ENCODE measurements at regions not wholly inside any gene's neighbourhood (a gene's known extent, or its start where the extent isn't known, plus 50 kb on each side); places are given as distances from the start of the nearest gene placed in this dataset.

DNA sequence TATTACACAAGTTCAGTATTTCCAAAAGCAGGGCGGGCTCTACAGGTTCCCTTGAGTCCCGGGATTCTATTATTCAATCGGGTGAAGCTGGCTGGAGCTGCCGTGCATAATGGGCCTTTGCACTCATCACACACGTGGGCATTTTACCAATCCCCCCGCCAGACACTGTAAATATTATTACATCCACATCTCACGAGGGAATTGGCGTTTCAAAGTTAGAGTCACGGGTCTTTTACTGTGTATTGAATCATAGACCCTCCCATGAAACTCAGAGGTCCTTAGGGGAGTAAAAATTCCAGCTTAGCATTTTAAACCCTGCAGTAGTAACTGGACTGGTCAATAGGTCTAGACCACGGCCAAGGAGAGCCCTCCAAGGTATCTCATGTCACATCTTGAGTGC, 70.3 kb downstream of the MAP1LC3B2 start:
- Histone ChIP-seq H3K27me3 (ENCODE audit: insufficient read depth, poor library complexity, severe bottlenecking) (no peaks in the 10 kb centered on the region), H3K27ac (replicated peaks) (no peak overlapping the region), H3K4me3 (replicated peaks; ENCODE audit: insufficient read depth, low read length) (no peak overlapping the region)
- TF ChIP-seq POLR2AphosphoS5 (IDR thresholded peaks at IDR 0.05; ENCODE audit: low read depth) (no peak), GABPA (IDR thresholded peaks at IDR 0.05; ENCODE audit: low read depth) (no peak), SPI1 (IDR thresholded peaks at IDR 0.05; ENCODE audit: borderline replicate concordance, low read depth) (no peak)
- TF ChIP-seq, protein P1, sequence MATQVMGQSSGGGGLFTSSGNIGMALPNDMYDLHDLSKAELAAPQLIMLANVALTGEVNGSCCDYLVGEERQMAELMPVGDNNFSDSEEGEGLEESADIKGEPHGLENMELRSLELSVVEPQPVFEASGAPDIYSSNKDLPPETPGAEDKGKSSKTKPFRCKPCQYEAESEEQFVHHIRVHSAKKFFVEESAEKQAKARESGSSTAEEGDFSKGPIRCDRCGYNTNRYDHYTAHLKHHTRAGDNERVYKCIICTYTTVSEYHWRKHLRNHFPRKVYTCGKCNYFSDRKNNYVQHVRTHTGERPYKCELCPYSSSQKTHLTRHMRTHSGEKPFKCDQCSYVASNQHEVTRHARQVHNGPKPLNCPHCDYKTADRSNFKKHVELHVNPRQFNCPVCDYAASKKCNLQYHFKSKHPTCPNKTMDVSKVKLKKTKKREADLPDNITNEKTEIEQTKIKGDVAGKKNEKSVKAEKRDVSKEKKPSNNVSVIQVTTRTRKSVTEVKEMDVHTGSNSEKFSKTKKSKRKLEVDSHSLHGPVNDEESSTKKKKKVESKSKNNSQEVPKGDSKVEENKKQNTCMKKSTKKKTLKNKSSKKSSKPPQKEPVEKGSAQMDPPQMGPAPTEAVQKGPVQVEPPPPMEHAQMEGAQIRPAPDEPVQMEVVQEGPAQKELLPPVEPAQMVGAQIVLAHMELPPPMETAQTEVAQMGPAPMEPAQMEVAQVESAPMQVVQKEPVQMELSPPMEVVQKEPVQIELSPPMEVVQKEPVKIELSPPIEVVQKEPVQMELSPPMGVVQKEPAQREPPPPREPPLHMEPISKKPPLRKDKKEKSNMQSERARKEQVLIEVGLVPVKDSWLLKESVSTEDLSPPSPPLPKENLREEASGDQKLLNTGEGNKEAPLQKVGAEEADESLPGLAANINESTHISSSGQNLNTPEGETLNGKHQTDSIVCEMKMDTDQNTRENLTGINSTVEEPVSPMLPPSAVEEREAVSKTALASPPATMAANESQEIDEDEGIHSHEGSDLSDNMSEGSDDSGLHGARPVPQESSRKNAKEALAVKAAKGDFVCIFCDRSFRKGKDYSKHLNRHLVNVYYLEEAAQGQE (IDR thresholded peaks at IDR 0.05; ENCODE audit: insufficient replicate concordance, low read depth) = no peak
- TF ChIP-seq, protein P2, sequence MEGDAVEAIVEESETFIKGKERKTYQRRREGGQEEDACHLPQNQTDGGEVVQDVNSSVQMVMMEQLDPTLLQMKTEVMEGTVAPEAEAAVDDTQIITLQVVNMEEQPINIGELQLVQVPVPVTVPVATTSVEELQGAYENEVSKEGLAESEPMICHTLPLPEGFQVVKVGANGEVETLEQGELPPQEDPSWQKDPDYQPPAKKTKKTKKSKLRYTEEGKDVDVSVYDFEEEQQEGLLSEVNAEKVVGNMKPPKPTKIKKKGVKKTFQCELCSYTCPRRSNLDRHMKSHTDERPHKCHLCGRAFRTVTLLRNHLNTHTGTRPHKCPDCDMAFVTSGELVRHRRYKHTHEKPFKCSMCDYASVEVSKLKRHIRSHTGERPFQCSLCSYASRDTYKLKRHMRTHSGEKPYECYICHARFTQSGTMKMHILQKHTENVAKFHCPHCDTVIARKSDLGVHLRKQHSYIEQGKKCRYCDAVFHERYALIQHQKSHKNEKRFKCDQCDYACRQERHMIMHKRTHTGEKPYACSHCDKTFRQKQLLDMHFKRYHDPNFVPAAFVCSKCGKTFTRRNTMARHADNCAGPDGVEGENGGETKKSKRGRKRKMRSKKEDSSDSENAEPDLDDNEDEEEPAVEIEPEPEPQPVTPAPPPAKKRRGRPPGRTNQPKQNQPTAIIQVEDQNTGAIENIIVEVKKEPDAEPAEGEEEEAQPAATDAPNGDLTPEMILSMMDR (IDR thresholded peaks at IDR 0.05; ENCODE audit: insufficient read depth, low read length) = no peak
- no peak for DNase-seq (ENCODE audit: low read depth in 1 of 2, low spot score in 1 of 2)

DNA sequence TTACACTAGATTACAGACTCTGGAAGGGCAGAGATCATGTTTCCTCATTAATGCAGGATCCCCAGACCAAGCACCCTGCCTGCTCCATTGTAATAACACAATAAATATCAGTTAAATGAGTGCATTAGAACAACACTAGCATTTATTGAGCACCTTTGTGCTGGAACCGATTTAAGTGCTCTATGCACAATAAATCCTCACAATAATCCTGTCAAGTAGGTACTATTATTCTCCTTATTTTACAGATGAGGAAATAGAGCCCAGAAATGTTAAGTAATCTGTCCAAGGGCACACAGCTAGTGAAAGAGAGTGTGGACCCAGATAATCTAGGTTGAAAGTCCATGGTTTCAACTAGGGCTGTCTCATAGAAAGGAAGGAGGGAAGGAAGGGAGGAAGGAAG, 69.8 kb downstream of the MAP1LC3B2 start:
- no peak for DNase-seq (ENCODE audit: low read depth in 1 of 2, low spot score in 1 of 2)
- no peak overlapping the region for H3K27ac ChIP-seq (replicated peaks)
- H3K27me3 ChIP-seq (ENCODE audit: insufficient read depth, poor library complexity, severe bottlenecking) = no peaks in the 10 kb centered on the region
- H3K4me3 ChIP-seq (replicated peaks; ENCODE audit: insufficient read depth, low read length) = no peak overlapping the region
- TF ChIP-seq, protein P1 (IDR thresholded peaks at IDR 0.05; ENCODE audit: insufficient replicate concordance, low read depth) = no peak
- TF ChIP-seq, protein P2 (IDR thresholded peaks at IDR 0.05; ENCODE audit: insufficient read depth, low read length) = no peak
- TF ChIP-seq SPI1 (IDR thresholded peaks at IDR 0.05; ENCODE audit: borderline replicate concordance, low read depth) = no peak
- TF ChIP-seq GABPA (IDR thresholded peaks at IDR 0.05; ENCODE audit: low read depth) = no peak
- TF ChIP-seq POLR2AphosphoS5 (IDR thresholded peaks at IDR 0.05; ENCODE audit: low read depth) = no peak

DNA sequence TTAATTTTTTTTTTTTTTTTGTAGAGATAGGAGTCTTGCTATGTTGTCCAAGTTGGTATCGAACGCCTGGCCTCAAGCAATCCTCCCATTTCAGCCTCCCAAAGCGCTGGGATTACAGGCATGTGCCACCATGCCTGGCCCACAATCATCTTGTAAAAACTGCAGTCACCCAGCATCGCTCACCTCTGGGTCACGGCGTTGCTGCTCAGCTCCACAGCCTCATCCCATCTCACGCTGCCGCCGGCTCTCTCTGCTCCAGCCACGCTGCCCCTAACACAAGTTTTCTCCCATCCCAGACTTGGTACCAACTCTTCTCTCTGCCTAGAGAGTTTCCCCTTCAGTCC, 69.2 kb downstream of the MAP1LC3B2 start:
- DNase-seq (ENCODE audit: low read depth in 1 of 2, low spot score in 1 of 2) = no peak
- no peaks in the 10 kb centered on the region for H3K27me3 ChIP-seq (ENCODE audit: insufficient read depth, poor library complexity, severe bottlenecking)
- no peak overlapping the region for H3K27ac ChIP-seq (replicated peaks)
- TF ChIP-seq SPI1 (IDR thresholded peaks at IDR 0.05; ENCODE audit: borderline replicate concordance, low read depth) (no peak), GABPA (IDR thresholded peaks at IDR 0.05; ENCODE audit: low read depth) (no peak), POLR2AphosphoS5 (IDR thresholded peaks at IDR 0.05; ENCODE audit: low read depth) (no peak)
- TF ChIP-seq, protein P2 (IDR thresholded peaks at IDR 0.05; ENCODE audit: insufficient read depth, low read length) = no peak
- TF ChIP-seq, protein P1 (IDR thresholded peaks at IDR 0.05; ENCODE audit: insufficient replicate concordance, low read depth) = no peak
- H3K4me3 ChIP-seq (replicated peaks; ENCODE audit: insufficient read depth, low read length) = no peak overlapping the region

Measured in HL-60 (cell line).